Breast epithelium (tissue), 4 donors: ENCODE measurements at regions not wholly inside any gene's neighbourhood (a gene's known extent, or its start where the extent isn't known, plus 50 kb on each side); places are given as distances from the start of the nearest gene placed in this dataset.
"Not testable (repeated sequence)": the region's sequence is repeated elsewhere in the genome, so short reads cannot be mapped to it uniquely, and the experiment has no call there.

Source experiments
- DNase-seq, 2 donors: peaks; one replicate each; pipeline ENCODE4 v3.0.0-alpha.2; 2019; ENCODE audit warnings: low spot score in 2 of 2
- H3K27ac ChIP-seq, 2 donors: fragments of 200-600 bp; sonication (generic) in 1 of 2; one replicate each; pipeline ENCODE4 v1.5.1; 2016 to 2019; ENCODE audit warnings: mild to moderate bottlenecking in 1 of 2
- H3K27me3 ChIP-seq, 2 donors: fragments of 200-600 bp; sonication (generic) in 1 of 2; one replicate each; pipeline versions ENCODE4 v1.5.1 to v1.6.0; 2017 to 2019; ENCODE audit warnings: control low read depth in 1 of 2, mild to moderate bottlenecking in 1 of 2
- H3K36me3 ChIP-seq: fragments of 200-600 bp; one replicate; pipeline ENCODE4 v1.5.1; 2019
- H3K4me1 ChIP-seq, 2 donors: fragments of 200-600 bp; sonication (generic); one replicate each; pipeline ENCODE4 v1.5.1; 2016 to 2019; ENCODE audit warnings: control low read depth in 1 of 2
- H3K4me3 ChIP-seq, 3 donors: fragments of 200-600 bp; sonication (generic); 1 replicate in 2 of 3; 2 replicates in 1 of 3; pipeline ENCODE4 v1.5.1; 2016 to 2019; ENCODE audit warnings: mild to moderate bottlenecking in 3 of 3, moderate library complexity in 2 of 3
- H3K9me3 ChIP-seq, 2 donors: fragments of 200-600 bp; sonication (generic) in 1 of 2; one replicate each; pipeline ENCODE4 v1.5.1; 2016 to 2019; ENCODE audit warnings: control low read depth in 1 of 2
- CTCF ChIP-seq, 3 donors: fragments of 450-650 bp; IDR thresholded peaks; one replicate each; pipeline ENCODE4 v1.5.1; 2016 to 2017; ENCODE audit warnings: antibody characterized with exemption in 3 of 3, mild to moderate bottlenecking in 3 of 3, moderate library complexity in 3 of 3
- POLR2A ChIP-seq: fragments of 450-650 bp; IDR thresholded peaks from one replicate; pipeline ENCODE4 v1.6.1; 2016; ENCODE audit warnings: antibody characterized with exemption, mild to moderate bottlenecking, moderate library complexity
- POLR2AphosphoS5 ChIP-seq, 3 donors: sonication (generic); formaldehyde crosslinking; IDR thresholded peaks; one replicate each; pipeline ENCODE4 v1.6.1; 2017; ENCODE audit warnings: antibody characterized with exemption in 3 of 3
- intact Hi-C: fragments of 100-400 bp; cut with DNase I; formaldehyde crosslinking; loops from one replicate; pipeline ENCODE4 v1.15.1; 2023; ENCODE audit warnings: low total_unique reads

- Histone ChIP-seq H3K9me3 (peaks cover 2 to 3% of the 10 kb centered on the region in 2 donors), H3K36me3 (no peaks in the 10 kb centered on the region), H3K27me3 (no peaks in the 10 kb centered on the region), H3K4me3 (no peak overlapping the region), H3K4me1 (no peaks in the 10 kb centered on the region), H3K27ac (no peak overlapping the region)
- TF ChIP-seq POLR2A: no peak
- no peak for TF ChIP-seq POLR2AphosphoS5 (IDR thresholded peaks at IDR 0.05)
- no peak for TF ChIP-seq CTCF (IDR thresholded peaks at IDR 0.05)
- no peak for DNase-seq
- intact Hi-C loops: no loop called here
Measured at GRCh38 chr3:118146658-118147375, 887.8 kb downstream of the IGSF11 start.

GRCh38 chr3:118151164-118151563 lies 883.5 kb downstream of the IGSF11 start:
- Histone ChIP-seq H3K4me1 (no peaks in the 10 kb centered on the region), H3K27ac (no peak overlapping the region), H3K9me3 (peaks cover 3 to 5% of the 10 kb centered on the region in 2 donors), H3K36me3 (no peaks in the 10 kb centered on the region), H3K4me3 (no peak overlapping the region), H3K27me3 (no peaks in the 10 kb centered on the region)
- intact Hi-C loops: no loop called here
- TF ChIP-seq POLR2A: no peak
- TF ChIP-seq CTCF (IDR thresholded peaks at IDR 0.05): no peak
- TF ChIP-seq POLR2AphosphoS5 (IDR thresholded peaks at IDR 0.05): no peak
- no peak for DNase-seq

DNA sequence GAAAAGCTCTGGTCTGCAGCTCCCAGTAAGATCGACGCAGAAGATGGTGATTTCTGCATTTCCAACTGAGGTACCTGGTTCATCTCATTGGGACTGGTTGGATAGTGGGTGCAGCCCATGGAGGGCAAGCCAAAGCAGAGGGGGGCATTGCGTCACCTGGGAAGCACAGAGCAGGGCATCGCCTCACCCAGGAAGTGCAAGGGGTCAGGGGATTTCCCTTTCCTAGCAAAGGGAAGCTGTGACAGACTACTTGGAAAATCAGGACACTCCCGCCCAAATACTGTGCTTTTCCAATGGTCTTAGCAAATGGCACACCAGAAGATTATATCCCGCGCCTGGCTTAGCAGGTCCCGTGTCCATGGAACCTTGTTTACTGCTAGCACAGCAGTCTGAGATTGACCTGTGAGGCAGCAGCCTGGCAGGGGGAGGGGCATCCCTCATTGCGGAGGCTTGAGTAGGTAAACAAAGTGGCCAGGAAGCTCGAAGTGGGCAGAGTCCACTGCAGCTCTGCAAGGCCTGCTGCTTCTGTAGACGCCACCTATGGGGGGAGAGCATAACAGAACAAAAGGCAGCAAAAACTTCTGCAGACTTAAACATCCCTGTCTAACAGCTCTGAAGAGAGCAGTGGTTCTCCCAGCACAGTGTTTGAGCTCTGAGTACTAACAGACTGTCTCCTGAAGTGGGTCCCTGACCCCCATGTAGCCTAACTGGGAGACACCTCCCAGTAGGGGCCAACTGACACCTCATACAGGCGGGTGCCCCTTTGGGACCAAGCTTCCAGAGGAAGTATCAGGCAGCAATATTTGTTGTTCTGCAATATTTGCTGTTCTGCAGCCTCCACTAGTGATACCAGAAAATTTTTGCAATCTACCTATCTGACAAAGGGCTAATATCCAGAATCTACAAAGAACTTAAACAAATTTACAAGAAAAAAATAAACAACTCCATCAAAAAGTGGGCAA lies 871.7 kb downstream of the IGSF11 start:
- H3K4me1 ChIP-seq, H3K36me3 ChIP-seq, intact Hi-C loops, H3K4me3 ChIP-seq, DNase-seq, H3K27me3 ChIP-seq, H3K27ac ChIP-seq: not testable (repeated sequence)
- peaks cover 6 to 13% of the 10 kb centered on the region in 2 donors for H3K9me3 ChIP-seq

DNA sequence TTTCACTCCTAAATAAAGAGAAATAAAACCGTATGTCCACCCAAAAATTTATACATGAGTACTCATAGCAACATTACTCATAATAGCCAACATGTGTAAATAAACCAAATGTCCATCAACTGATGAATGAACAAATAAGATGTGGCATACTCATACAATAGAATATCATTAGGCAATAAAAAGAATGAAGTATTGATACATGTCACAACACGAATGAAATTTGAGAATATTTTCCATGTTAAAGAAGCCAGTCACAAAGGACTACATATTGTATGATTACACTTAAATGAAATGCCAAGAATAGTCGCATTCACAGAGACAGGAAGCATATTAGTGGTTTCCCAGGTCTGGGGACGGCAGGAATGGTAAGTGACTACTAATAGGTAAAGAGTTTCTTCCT lies 869.2 kb downstream of the IGSF11 start:
- Histone ChIP-seq H3K27ac (no peak overlapping the region), H3K4me1 (no peaks in the 10 kb centered on the region), H3K9me3 (peaks cover 0 to 8% of the 10 kb centered on the region in 2 donors), H3K36me3 (no peaks in the 10 kb centered on the region), H3K27me3 (no peaks in the 10 kb centered on the region), H3K4me3 (no peak overlapping the region)
- intact Hi-C loops: no loop called here
- TF ChIP-seq CTCF (IDR thresholded peaks at IDR 0.05) (no peak), POLR2A (no peak), POLR2AphosphoS5 (IDR thresholded peaks at IDR 0.05) (no peak)
- no peak for DNase-seq

GRCh38 chr3:118167571-118167970 lies 867.1 kb downstream of the IGSF11 start:
- no peak for DNase-seq
- Histone ChIP-seq H3K4me3 (no peak overlapping the region), H3K27me3 (no peaks in the 10 kb centered on the region), H3K9me3 (peaks cover 0 to 6% of the 10 kb centered on the region in 2 donors), H3K36me3 (no peaks in the 10 kb centered on the region), H3K27ac (no peak overlapping the region), H3K4me1 (no peaks in the 10 kb centered on the region)
- TF ChIP-seq POLR2A (no peak), CTCF (IDR thresholded peaks at IDR 0.05) (no peak), POLR2AphosphoS5 (IDR thresholded peaks at IDR 0.05) (no peak)
- intact Hi-C loops: no loop called here
